Kidney tubule cell (primary cell): ENCODE measurements at regions not wholly inside any gene's neighbourhood (a gene's known extent, or its start where the extent isn't known, plus 50 kb on each side); places are given as distances from the start of the nearest gene placed in this dataset.

Experiments
- DNase-seq: peaks from one replicate; pipeline ENCODE4 v3.0.0-alpha.2; 2018; ENCODE audit warnings: low spot score

DNA sequence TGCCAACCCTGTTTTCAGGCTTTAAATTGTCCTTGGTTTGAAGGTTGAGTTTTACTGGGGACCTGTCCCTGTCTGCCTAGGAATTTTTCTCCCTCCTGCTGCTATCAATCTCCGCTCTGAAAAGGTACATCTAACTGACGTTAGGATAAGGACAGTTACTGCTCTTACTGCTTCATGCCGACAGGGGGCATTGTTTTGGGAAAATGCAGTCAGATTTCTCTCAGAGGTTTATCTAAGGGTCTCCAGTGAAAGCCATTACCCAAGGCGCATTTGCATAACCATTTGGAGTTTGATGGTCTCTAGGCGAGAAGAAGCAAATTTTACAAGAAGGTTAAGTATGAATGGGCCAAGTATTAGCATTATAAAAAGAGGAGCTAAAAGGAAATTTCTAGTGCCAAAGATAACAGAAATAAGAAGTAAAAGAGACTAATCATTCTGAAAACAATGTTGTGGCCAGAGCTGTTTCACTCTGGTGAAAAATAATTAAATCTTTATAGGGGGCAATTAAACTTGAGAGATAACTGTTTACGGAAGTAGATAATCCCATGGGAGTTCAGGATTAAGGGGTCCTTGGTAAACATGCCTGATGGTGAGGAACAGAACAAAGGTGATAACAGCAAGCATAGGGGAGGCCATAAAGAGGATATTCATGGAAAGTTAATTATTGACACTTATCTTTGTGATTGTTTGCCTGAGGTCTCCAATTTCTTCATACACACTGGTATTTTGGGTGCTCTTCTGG is 605.0 kb downstream of the MTRR start:
- DNase-seq = no peak

DNA sequence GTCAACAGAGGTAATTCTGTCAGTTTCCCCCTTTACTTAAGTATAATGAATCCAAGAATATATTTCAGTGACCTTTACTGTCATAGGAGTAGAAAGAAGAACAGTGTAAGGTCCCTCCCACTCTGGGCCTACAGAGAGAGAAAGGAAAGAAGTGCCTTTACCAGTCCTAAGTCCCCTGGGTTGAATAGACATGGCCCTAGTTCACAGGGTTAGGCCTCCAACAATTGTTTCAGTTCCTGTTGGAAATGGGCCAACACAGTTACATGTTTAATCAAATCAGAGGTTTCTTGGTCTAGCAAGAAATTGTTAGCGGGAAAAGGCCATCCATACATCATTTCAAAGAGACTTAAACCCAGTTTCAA is 605.6 kb downstream of the MTRR start:
- DNase-seq = no peak

GRCh38 chr5:8478326-8478725 is 609.4 kb downstream of the MTRR start:
- DNase-seq = peak; percentile 26

DNA sequence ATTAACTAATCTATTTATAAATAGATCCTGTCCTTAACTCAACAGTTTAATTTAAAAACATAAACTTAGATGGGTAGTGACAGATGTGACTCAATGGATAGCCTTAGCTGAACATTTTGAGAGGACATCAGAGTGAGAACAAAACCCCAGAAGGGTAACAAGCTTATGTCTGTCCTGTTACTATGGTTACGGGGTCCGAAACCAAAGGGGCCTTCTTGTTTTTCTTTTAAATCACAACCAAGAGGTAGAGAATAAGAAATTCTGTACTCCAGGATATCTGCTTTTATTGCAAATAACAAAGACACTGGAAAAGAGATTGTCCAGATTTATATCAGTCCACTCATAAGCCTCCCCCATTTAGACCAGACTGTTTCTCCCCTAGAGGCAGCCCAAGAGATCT is 612.1 kb downstream of the MTRR start:
- DNase-seq = no peak

- no peak for DNase-seq
Measured at GRCh38 chr5:8491254-8491653, 622.3 kb downstream of the MTRR start.

DNA sequence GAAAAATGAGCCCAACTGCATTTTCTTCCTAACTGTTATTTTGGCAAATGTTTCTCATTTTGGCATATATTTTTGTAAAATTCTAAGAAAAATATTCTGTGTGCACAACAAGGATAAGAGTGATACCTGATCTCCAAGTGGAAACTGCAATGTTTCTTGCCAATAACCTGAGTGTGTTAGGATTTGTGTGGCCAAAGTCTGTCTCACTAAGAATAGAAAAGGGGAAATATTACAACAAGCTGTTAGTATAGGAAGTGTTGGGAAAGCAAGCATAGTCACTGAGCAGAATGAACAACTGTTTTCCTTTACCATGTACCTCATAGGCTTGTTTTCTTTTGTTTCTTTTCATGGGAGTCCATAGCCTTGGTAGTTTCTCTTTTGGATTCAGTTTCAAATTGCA is 624.2 kb downstream of the MTRR start:
- DNase-seq = no peak

DNA sequence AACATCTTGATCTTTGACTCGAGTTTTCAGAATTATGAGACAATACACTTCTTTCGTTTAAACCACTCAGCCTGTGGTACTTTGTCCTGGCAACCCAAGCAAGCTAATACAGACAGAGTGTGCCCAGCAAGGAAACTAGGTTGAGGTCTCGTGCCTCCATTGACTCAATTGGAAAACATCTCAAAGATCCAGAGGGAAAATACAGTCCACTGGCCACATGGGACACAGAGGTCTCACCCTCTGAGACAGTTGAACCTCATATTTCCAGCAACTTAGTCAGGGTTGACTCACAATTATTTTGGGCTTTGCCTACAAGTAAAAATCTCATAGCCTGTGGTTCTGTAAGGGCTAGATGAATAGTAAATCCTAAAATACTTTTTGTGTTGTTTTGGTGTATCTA is 631.5 kb downstream of the MTRR start:
- no peak for DNase-seq

- no peak for DNase-seq
Measured at GRCh38 chr5:8505196-8505595, 636.2 kb downstream of the MTRR start.

DNA sequence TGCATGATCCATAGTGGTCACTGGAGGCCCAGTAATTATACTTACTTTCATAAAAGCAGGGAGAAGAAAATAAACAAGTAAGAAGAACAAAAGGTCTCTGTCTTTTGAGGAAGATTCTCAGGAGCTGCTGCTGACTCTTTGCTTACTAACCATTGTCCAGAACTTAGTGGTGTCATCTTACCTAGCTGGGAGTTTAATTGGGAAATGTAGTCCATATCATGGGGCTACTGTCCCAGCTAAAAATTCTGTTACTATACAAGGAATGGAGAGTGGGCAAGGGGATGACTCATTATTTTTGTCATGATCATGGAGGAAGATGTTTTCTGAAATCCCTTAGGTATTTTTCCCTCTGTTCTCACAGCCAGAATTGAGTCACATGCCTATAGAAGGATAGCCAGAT is 639.3 kb downstream of the MTRR start:
- no peak for DNase-seq

GRCh38 chr5:8516356-8516755 is 647.4 kb downstream of the MTRR start:
- DNase-seq = no peak

GRCh38 chr5:8517456-8517855 is 648.5 kb downstream of the MTRR start:
- DNase-seq = peak; percentile 25

- no peak for DNase-seq
Measured at GRCh38 chr5:8520917-8521316, 652.0 kb downstream of the MTRR start.

GRCh38 chr5:8521991-8522390 is 653.0 kb downstream of the MTRR start:
- DNase-seq = no peak

- DNase-seq = peak; percentile 5
Measured at GRCh38 chr5:8522646-8523045, 653.7 kb downstream of the MTRR start.

- DNase-seq = no peak
Measured at GRCh38 chr5:8523501-8523900, 654.6 kb downstream of the MTRR start.

- no peak for DNase-seq
Measured at GRCh38 chr5:8525819-8526218, 656.9 kb downstream of the MTRR start.

- no peak for DNase-seq
Measured at GRCh38 chr5:8528106-8528505, 659.2 kb downstream of the MTRR start.

DNA sequence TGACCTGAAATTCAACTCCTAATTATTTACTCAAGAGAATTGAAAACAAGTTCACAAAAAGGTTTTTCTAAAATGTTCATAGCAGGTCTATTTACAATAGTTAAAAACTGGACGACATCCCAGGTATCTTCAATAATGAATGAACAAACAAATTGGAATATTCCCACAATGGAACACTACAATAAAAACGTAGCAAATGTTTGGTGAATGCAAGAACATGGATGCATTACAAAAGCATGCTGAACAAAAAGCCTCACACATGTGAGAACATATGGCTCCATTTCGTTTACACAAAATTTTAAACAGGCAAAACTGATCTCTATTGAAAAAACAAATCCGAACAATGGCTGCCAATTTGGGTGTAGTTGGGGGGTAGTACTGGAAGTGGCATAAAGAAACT is 669.9 kb downstream of the MTRR start:
- DNase-seq = no peak

- no peak for DNase-seq
Measured at GRCh38 chr5:8540317-8540716, 671.4 kb downstream of the MTRR start.

GRCh38 chr5:8550921-8551320 is 682.0 kb downstream of the MTRR start:
- no peak for DNase-seq

DNA sequence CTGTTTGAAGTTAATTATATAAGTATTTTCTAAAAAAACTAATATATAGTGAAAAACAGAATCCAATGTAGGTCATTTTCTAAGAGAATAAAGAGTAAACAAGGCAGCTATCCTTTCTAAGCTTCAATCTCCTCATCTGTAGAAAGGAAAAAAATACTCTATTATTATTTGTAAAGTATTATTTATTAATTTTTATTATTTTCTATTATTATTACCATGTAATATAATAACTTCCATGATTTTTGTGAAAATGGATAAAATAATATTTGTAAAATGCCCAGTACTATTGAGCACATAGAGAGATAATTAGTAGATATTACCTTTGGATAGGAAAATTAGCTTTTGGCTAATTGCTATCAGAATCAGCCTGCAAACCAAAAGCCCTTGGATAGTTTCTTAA is 684.4 kb downstream of the MTRR start:
- DNase-seq = no peak

- no peak for DNase-seq
Measured at GRCh38 chr5:8557728-8558127, 688.8 kb downstream of the MTRR start.

GRCh38 chr5:8560776-8561175 is 691.8 kb downstream of the MTRR start:
- no peak for DNase-seq

DNA sequence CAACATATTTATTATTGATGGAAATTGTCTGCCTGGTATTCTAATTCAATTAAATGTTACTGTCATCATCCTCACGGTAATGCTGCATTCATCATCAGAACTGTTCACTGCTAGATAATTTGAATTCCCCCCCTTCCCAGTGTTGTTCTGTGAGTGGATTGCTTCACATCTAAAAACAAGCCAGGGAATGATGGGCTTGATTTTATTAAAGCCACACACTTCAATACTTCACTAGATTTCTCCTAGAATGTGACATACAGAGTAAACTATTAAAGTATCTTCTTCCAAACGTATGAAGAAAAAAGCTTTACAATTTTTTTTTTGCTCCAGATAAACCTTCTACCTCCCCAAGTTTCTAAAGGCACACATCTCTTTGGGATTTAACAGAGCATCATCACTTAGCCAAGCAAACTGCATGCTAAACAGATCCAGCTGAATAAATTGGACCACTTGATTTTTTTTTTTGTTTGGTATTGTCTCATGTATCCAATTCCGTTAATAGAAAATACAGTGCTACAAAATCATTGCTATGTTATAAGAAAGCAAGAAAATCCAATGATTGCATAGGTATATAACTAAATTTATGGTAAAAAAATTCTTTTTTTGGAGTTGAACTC is 692.4 kb downstream of the MTRR start:
- DNase-seq = no peak
